GM18867 (cell line): ENCODE measurements at regions not wholly inside any gene's neighbourhood (a gene's known extent, or its start where the extent isn't known, plus 50 kb on each side); places are given as distances from the start of the nearest gene placed in this dataset.

Experiments used
- ATAC-seq: cut with Tn5 transposase; IDR thresholded peaks from one replicate; pipeline ENCODE4 v1.9.1; 2021; ENCODE audit warnings: mild to moderate bottlenecking, moderate library complexity; ENCODE audit not compliant: unreplicated experiment

GRCh38 chr9:82208741-82209450 lies 220.3 kb downstream of the SPATA31D1 start:
- no peak for ATAC-seq

- ATAC-seq: peak; percentile 55
These were observed 221.4 kb downstream of the SPATA31D1 start for GRCh38 chr9:82209797-82210470.

- no peak for ATAC-seq
These were observed 224.3 kb downstream of the SPATA31D1 start for GRCh38 chr9:82212885-82213284.

DNA sequence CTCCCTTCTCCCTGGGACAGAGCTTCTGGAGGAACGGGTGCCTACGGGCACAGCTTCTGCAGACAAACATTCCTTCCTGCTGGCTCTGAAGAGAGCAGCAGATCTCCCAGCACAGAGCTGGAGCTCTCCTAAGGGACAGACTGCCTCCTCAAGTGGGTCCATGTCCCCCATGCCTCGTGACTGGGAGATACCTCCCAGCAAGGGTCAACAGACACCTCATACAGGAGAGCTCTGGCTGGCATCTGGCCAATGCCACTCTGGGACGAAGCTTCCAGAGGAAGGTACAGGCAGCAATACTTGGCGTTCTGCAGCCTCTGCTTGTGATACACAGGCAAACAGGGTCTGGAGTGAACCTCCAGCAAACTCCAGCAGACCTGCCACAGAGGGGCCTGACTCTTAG lies 227.9 kb downstream of the SPATA31D1 start:
- no peak for ATAC-seq

GRCh38 chr9:82223442-82223841 lies 234.9 kb downstream of the SPATA31D1 start:
- no peak for ATAC-seq

DNA sequence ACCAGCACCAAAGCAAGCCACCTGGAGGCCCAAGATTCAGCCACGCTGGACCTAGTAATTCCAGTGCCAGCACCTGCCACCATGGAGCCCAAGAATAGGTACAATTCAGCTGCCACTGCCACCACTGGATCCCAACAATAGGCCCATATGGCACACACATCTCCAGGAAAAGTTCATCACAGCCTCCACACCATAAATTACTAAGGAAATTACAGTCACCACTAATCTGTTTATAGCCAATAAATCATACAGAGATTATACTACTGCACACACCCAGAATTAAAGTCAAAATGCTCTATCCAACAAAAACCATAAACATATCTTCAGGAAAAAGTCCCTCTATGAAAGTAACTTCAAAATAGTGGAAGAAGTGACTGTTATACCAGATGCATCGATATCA lies 242.8 kb downstream of the SPATA31D1 start:
- ATAC-seq: no peak

DNA sequence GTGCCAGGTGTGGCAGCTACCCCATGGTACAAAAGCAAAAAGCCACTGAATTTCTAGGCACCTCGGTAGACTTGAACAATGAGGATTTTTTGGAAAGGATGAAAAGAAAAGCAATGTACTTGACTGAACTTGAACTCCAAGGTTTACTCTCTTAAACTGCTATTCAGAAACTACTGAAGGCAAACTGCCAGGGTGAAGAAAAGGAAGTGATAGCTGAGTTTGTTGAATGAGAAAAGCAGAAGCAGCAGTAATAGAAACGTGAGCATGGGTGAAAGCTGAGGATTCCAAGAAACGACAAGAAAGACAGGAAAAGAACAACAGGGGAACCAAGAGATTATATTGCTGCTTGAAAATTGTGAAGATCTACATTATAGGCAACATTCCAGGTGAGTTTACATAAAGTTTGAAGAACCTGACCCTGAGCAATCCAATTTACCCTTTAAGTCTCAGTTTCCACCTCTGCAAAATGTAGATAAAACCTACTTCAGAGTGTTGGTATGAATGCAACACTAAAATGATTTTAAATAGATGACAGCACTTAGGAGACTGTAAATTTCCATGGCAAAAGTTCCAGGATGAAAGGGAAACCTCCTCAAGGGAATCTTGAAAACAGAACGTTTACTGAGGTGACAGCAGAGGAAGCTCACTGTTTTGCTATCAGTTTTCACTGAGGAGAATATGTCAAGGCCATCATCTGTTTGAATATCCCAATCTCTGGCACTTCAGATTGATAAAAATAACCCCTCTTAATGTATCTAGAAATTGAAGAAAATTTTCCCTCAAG lies 245.8 kb downstream of the SPATA31D1 start:
- ATAC-seq: no peak

DNA sequence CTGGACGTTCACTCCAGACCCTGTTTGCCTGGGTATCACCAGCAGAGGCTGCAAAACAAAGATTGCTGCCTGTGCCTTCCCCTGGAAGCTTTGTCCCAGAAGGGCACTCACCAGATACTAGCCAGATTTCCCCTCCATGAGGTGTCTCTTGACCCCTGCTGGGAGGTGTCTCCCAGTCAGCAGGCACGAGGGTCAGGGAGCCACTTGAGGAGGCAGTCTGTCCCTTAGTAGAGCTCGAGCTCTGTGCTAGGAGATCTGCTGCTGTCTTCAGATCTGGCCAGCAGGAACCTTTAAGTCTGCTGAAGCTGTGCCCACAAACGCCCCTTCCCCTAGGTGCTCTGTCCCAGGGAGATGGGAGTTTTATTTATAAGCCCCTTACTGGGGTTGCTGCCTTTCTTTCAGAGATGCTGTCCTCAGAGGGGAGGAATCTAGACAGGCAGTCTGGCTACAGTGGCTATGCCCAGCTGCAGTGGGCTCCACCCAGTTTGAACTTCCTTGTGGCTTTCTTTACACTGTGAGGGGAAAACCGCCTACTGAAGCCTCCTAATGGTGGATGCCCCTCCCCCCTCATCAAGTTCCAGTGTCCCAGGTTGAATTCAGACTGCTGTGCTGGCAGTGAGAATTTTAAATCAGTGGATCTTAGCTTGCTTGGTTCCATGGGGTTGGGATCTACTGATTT lies 253.9 kb downstream of the SPATA31D1 start:
- ATAC-seq: no peak

- ATAC-seq: no peak
These were observed 258.7 kb downstream of the SPATA31D1 start for GRCh38 chr9:82247318-82247717.

DNA sequence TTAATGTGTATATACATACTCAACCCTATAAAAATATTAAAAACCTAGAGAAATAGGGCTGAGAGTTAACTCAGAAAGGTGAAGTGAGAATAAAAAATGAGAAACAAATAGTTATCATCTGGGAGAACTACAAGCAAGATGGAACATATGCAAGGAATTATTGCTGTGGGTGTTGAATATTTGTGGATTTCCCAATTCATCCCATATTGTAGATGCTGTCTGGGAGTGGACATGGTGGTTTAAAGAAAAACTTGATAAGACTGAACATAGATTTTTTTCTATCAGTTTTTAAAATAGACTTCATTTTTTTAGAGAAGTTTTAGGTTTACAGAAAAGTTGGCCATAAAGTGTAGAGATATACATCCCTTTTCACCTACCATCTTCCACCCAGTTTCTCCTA lies 263.5 kb downstream of the SPATA31D1 start:
- ATAC-seq: no peak

GRCh38 chr9:82254646-82255367 lies 266.2 kb downstream of the SPATA31D1 start:
- ATAC-seq: no peak

GRCh38 chr9:82255481-82256176 lies 267.1 kb downstream of the SPATA31D1 start:
- ATAC-seq: no peak

DNA sequence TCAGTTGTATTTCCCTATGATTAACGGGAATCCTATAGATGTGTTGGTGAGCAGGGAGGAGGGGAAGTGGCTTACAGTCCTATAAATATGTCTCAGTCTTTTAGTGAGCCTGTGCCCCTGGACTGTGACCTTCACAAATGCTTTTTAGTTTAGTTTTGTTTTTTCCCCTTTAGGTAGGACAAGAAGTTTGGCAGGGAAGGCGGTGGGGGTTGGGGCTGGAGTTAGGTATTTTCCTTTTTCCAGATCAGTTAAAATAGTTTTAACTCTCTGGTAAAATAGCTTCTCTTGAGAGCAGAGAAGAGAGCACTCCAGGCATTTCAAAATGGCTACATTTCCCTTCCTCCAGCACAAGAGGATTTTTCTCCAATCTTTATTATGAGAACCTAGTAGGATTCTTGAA lies 272.1 kb downstream of the SPATA31D1 start:
- no peak for ATAC-seq

DNA sequence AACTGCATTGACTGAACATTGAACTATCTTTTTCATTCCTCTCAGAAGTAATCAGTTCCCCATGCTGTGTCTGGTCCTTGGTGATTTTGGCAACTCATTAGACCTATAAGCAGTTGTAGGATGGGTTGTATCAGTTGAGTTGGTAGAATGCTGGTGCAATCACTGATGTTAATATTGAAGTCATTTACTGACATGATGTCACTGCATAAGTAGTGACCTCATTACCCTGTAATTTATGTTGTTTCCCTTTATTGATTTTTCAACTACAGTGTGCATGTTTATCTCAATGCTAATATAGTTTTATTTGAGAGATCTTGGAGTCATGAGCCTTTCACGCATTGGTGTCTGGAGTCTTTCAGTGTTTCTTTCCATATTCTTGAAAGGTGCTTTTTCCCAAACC lies 275.0 kb downstream of the SPATA31D1 start:
- ATAC-seq: no peak

DNA sequence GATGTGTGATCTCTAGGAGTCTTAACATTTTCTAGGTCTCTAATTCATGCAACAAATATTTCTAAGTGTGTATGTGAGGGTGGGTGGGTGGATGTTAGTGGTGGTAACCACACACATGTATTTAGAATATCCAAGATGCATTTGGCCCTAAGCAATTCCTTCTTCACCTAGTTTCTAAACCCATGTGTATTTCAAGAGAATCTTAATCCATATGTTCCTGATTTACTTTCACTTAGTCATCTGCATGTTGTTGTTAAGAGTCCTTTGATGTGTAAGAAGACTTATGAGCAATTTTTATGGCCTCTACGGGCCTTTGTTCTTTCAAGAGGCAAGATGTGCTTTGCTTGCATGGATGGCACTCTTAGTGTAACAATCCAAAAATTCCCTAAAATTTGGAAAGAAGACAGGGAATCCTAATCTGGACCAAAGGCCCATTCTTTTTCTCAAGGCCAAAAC lies 282.6 kb downstream of the SPATA31D1 start:
- ATAC-seq: no peak

GRCh38 chr9:82273121-82273520 lies 284.5 kb downstream of the SPATA31D1 start:
- ATAC-seq: no peak

GRCh38 chr9:82275258-82275927 lies 286.8 kb downstream of the SPATA31D1 start:
- ATAC-seq: no peak

DNA sequence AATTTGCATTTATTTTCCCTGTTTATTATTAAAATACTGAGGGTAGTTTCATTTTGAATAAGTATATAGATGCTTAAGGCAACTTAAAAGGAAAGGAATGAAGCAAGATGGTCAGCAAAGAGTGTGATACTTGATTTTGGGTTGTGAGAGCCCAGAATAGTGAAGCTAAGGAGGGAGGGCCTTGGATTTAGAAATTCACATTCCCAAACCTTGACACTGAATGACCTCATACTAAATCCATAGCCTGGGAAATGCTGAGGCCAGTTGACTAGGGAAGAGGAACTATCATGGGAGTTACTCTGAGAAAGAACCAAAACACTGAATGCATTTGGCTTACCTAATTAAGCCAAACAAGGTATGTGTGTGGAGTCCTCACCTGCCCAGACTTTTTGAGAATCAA lies 292.5 kb downstream of the SPATA31D1 start:
- no peak for ATAC-seq

- ATAC-seq: no peak
These were observed 296.2 kb downstream of the SPATA31D1 start for GRCh38 chr9:82284758-82285157.
